Skeletal muscle cell (primary cell): ENCODE measurements at regions not wholly inside any gene's neighbourhood (a gene's known extent, or its start where the extent isn't known, plus 50 kb on each side); places are given as distances from the start of the nearest gene placed in this dataset.

ENCODE experiments used
- DNase-seq: peaks from one replicate; pipeline ENCODE4 v3.0.0-alpha.2; 2010; ENCODE audit warnings: low read depth
- H3K4me3 ChIP-seq: 2 replicates; pipeline ENCODE4 v1.5.1; 2011; ENCODE audit warnings: low read depth, mild to moderate bottlenecking, control low read depth, low read length, moderate library complexity

DNA sequence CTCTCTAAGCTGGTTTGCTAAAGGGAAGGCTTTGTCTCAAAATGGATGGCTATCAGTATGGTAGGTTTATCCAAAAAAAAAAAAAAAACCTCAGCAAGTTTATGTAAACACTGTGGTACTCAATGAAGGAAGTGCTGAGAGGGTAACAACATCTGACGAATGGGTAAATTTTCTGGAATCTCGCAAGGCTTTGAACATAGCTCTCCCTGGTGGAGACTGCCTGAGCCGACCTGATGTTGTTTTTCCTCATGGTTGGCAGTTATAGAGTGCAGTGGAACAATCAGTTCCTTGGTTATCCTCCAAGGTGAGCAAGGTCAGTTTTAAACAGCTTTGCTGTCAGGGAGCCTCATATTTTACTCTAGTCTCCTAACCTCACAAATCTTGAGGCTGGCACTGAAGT, 94.6 kb downstream of the ZPLD1 start:
- no peak for DNase-seq
- no peak overlapping the region for H3K4me3 ChIP-seq

DNA sequence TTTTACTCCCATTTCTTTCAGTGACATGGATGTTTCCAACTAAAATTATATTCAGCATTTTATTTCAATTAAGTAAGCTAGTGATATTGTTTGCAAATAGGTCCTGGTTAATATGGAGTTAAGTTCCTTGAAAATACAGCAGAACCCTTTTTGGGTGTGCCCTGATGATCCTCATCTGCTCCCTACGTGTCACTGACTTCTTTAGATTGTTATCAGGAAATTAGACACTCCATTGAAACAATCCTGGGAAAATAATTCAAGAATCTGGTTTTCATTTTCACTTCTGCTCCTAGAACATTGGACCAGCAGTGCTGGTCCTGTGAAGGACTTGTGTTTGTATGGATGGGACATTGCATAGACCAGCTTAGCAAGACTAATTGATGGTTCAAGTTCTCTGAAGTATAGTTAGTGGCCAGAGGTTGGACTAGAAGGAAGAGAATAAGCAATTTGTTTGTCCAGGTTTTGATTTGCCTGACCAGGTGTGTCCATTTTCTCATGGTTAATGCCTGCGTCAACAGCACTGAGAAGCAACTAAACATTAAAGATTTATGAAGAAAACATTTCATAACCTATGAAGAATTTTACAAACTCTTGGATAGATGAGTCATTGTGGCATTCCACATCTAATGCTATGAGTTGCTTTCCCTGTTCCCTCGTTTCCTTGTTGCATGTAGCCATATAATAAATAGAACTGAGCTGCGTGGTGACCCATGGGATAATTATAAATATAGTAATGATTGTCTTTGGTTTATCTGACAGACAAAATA, 95.8 kb downstream of the ZPLD1 start:
- no peak overlapping the region for H3K4me3 ChIP-seq
- no peak for DNase-seq

DNA sequence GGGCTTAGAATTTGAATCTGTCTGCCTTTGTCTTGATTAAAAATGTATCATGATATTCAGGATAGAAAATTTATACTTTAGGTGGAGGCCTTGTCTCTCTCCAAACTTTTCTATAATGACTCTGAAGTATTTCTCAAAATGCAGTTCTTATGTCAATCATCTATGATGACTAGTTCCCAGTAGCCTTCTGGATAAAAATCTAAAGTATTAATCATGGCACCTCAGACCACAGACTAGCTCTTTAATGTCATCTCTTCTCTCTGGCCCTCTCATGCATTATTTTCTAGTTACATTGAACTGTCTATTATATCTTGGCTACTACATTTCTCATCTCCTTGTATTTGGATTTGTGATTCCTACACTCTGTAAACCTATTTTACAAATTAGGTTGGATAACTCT, 96.9 kb downstream of the ZPLD1 start:
- H3K4me3 ChIP-seq: no peak overlapping the region
- no peak for DNase-seq

DNA sequence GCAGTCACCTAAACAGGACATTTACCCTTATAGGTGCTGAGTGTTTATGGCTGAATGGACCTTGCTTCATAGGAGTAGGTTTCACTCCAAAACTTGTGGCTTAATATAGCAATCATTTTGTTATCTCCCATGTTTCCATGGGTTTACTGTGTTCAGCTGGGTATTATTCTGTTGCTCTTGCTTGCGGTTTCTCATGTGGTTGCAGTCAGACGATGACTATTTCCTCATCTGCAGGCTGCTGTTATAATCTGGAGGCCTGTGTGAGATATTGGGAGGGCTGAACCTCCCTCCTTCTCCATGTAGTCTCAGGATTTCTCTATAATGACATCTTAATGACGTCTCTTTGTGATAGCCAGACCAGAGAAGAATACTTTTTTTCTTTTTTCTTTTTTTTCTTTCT, 98.1 kb downstream of the ZPLD1 start:
- H3K4me3 ChIP-seq: no peak overlapping the region
- DNase-seq: no peak

DNA sequence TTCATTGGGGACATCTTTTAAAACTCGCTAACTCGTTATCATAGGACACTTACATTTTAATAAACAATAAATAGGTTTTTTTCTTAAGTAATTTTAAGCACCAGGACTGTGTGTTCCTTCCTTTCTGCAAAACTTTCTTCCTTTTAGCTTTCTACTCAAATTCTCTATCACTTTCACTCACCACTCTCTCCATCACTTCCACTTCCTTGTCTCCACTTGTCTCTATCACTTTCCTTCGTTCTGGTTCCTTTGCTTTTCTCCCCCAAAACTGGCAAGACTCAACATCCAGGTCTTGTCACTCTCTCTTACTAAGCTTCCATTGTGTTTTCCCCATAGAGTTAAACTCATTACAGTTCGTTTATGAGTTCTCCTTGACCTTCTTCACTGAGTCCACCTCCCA, 99.0 kb downstream of the ZPLD1 start:
- H3K4me3 ChIP-seq: no peak overlapping the region
- DNase-seq: no peak

DNA sequence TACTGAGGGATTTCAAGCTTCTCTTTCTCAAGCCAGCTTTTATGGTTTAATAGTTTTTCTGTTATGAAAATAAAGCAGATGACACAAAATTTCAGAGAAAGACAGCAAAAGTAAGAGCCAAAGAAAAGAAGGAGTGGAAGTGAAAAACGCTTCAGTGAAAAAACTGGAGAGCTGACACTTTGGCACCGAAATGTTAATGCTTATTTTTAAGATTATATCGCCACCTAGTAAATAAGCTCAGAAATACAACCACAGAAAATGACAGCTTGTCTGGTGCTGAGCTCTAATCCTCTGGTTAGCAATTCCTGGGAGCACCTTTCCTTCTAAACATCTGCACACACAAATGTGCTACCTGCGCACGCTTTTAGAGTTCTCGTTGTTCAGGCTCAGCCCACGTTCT, 101.6 kb downstream of the ZPLD1 start:
- H3K4me3 ChIP-seq: no peak overlapping the region
- DNase-seq: no peak

DNA sequence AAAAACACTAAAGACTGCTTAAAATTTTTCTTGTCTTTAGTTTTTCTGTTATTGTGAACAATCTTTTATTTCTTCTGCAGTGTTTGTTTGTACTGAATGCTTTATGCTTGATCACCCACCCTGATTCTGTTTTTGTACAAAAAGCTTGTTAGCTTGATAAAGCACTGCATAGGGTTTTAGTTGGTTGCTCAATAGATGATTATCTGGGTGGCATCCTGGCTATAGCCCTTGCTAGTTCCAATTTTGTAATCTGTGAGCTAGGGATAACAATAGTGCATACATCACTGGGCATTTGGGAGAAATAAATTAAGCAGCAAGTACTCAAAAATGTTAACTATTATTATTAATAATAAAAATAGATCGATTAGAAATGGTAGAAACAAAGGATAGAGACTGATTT, 102.3 kb downstream of the ZPLD1 start:
- no peak overlapping the region for H3K4me3 ChIP-seq
- no peak for DNase-seq

DNA sequence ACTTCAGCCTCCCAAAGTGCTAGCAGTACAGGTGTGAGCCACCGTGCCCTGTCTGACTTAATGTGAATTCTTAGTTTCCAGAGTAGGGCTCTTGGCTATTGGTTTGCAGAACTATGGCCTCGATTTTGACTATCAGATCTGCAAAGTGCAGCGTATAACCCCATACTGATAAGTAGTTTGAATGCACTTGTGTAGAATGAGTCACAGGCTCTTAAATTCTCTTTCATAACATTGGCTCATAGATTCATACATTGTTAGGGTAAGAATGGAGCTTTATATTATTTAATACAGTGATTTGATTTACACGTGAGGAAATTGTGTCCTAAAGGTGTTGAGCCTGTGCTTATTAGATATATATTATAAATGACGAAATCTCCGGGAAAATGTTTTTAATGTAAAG, 109.9 kb downstream of the ZPLD1 start:
- no peak for DNase-seq

DNA sequence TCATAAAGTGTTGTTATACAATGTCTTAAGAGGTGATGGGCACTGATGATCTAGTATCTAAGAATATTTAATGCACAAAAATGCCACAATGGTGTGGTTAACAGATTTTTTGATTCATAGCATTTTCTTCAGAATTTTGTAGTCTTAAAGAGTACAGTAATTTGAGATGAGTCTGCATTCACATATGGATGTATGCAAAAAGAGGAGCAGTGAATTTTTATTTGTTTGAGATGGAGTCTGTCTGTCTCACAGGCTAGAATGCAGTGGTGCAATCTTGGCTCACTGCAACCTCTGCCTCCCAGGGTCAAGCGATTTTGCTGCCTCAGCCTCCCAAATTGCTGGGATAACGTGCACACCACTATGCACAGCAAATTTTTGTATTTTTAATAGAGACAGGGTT, 110.5 kb downstream of the ZPLD1 start:
- no peak overlapping the region for H3K4me3 ChIP-seq
- no peak for DNase-seq

More for the DNA sequence above, 109.9 kb downstream of the ZPLD1 start:
- no peak overlapping the region for H3K4me3 ChIP-seq

DNA sequence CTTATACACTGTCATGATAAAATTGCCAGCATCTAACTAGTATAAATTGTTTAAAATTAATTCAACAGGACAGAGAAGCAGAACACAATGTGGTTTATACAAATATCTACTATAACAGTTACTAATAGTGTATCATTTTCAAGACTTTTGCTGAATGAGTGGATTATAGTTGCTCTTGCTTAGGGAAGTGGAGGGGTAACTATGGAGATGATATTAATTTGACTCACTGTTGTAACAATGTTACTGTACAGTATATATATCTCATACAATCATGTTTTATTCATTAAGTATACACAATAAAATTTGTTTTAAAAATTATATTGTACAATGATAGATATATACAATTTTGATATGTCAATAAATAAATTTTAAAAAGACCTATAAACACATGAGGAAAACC, 119.1 kb downstream of the ZPLD1 start:
- no peak for DNase-seq
- H3K4me3 ChIP-seq: no peak overlapping the region

DNA sequence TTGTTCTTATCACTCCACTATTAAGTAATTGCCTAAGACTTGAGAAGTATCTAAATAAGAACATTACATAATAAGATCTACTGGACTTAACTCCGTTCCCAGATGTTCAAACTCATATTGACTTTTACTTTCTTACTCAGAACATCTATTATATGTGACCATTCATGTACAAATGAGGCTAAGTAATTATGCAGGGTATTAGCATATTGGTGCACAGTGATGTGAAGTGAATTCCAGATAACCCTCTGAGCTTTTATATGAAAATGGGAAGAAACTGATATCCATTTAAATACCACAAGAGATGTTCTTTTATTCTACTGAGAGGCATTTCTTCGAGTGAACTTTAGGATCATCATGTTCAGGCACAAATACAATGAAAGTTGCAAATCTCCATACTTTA, 135.7 kb downstream of the ZPLD1 start:
- no peak for DNase-seq
- no peak overlapping the region for H3K4me3 ChIP-seq

DNA sequence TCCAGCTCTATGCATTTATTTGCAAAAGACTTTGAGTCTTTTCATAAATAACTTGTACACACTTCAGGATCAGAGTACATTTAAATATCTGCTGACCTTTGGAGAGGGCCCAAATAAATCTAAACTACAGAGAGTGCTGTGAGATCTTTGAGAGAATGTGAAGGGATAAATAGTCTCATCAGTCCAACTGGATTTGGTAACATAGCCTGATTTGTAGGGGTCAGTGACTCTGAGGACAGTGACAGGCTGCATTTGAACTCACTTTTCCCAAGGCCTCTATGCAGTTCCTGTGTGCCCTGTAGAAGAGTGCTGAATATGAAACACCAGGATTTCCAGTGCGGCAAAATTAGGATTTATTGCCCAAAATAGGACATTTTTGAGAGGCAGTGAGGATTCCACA, 136.2 kb downstream of the ZPLD1 start:
- DNase-seq: no peak
- no peak overlapping the region for H3K4me3 ChIP-seq

DNA sequence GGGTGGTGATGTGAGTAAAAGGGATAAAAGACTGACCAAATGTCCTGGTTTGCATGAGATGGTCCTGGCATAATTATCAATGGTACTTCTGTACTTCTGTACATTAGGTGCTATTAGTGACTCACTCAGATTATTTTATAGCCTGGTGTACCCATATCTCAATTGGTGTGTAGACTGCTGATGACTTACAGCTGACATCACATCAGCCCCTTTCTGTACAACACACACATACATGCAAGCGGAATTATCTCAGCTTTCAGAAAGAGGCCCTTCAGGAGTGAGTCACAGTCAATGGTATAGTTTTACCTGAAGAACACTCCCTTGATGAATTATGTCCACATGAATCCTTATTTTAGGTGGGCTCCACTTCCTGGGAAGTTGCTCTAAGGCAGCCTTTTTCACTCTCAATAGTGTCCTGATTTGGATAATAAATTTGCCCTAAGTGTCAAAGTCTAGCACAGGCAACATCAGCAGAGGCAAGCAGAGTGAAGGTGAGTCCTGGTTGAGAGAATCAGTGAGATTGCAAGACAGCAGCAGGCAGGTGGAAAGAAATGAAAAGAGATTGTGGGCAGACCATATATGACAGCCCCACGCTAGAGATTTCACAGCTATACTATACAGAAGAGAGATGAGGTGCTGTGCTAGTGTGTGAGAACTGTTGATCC, 137.0 kb downstream of the ZPLD1 start:
- H3K4me3 ChIP-seq: no peak overlapping the region

DNA sequence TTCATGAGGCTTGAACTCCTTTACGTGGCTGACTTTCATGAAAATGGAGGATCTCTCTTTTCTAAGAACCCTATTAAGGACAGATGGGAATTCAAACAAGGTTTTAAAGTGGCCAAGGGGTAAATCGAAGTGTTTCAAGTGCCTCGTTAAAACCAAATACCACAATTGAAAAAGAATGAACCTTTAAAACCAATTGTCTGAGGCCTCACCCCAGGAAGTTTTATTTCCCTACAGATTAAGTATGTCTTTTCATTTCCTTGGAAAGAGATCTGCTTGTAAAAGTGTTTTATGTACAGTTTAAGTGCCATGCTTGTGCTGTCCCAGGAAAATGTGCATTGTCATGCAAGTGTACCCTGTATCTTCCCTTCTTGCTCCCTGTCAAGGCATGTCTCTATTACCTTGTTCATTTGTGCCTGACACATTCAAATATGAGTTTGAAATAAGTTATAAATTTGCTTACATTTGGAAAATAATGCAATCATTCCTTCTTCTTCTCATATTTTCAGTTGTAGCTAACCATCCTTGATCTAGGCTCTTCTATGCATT, 138.7 kb downstream of the ZPLD1 start:
- DNase-seq: no peak
- no peak overlapping the region for H3K4me3 ChIP-seq

More for the DNA sequence above, 137.0 kb downstream of the ZPLD1 start:
- DNase-seq: no peak

DNA sequence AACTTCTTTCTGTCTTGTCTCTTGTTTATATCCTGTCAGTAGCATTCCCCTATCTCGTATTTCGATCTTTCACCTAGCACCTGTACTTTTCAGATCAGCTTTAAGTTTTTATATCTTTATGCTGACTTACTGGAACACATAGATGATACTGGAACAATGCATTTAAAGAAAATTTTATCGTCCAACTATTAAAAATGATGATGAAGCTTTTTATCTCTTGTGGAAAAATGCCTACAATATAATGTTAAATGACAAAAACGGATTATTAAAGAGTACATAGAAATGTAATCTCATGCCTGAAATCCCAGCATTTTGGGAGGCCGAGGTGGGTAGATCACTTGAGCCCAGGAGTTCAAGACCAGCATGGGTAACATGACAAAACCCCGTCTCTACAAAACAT, 139.5 kb downstream of the ZPLD1 start:
- DNase-seq: no peak
- H3K4me3 ChIP-seq: no peak overlapping the region

DNA sequence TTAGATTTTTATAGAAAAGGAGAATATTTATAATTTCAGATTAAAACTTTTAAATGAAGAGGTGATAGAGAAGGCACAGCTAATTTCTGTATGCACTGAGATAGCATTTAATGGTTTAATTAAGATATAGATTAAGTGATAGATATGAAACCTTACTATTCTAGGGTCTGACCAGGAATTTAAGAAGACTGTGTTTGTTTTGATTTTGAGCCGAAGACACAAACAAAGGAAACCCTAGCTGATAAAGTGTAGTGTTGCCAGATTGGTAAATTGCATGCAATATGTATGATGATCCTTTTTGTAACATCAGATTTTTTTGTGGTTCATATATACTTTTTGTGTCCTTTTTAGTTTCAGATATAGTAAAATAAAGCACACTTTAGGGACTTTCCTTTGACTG, 141.8 kb downstream of the ZPLD1 start:
- no peak overlapping the region for H3K4me3 ChIP-seq

DNA sequence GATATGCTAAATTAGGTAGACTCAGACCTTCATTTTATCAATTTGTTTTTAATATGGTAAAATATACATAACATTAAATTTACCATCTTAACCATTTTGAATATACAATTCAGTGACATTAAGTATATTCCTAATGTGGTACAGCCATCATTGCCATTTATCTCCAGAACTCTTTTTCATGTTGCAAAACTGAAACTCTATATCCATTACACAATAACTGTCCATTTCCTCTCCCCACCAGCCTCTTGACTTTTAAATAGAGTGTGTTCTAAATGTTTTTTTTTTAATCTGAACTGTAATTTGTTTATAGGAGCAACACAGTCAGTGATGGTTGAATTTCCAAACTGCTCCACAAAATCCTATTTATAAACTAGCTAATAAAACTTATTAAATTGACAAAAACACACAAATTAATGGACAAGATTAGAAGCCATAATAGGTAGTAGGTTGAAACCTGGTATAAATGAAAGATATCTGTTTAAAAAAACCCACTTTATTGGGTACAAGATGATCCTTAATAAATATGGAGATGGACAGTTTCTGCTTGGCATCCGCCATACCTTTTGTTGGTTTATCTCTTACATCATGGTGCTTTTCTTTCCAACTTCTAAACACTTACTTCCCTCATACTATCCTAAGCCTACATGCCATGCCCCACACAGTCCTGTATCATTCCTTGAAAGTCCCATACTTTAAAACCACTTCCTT, 142.4 kb downstream of the ZPLD1 start:
- H3K4me3 ChIP-seq: no peak overlapping the region
- DNase-seq: no peak

More for the DNA sequence above, 141.8 kb downstream of the ZPLD1 start:
- no peak for DNase-seq

DNA sequence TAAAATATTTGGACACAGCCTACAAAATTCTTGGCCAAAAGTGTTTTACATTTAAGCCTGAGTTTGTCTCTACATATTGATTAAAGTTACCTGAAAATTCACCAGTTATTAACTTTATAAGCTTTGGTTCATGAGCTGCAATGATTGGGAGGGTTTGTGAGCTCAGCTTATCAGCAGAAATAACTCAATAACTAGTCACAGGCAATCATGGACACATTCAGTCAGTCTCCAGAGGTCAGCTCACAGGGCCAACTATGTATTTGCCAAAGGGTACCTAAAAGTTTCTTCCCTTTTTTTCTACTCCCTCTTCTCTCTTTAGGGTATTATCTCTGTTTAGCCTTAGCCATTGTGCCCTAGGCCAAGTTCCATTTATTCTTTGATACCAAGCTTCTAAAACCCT, 145.9 kb downstream of the ZPLD1 start:
- H3K4me3 ChIP-seq: no peak overlapping the region
- no peak for DNase-seq

DNA sequence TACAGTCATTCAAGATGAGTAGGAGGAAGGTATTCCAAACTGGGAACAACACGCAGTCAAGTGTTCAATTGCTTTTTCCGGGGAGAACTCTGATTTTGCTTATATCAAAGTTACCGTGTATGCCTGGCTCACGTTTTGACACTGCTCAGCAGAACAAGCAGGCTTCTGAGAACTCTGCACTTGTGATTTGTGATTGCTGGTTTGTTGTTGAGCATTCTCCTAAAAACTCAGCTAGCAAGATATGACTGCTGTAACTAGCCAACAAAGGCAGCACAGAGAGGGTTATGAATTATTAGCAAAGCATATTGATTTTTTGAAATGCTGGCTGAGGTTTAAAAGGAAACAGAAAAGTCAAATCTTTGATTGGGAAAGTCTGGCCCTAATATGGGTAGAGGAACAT, 151.7 kb downstream of the ZPLD1 start:
- no peak for DNase-seq
- H3K4me3 ChIP-seq: no peak overlapping the region

DNA sequence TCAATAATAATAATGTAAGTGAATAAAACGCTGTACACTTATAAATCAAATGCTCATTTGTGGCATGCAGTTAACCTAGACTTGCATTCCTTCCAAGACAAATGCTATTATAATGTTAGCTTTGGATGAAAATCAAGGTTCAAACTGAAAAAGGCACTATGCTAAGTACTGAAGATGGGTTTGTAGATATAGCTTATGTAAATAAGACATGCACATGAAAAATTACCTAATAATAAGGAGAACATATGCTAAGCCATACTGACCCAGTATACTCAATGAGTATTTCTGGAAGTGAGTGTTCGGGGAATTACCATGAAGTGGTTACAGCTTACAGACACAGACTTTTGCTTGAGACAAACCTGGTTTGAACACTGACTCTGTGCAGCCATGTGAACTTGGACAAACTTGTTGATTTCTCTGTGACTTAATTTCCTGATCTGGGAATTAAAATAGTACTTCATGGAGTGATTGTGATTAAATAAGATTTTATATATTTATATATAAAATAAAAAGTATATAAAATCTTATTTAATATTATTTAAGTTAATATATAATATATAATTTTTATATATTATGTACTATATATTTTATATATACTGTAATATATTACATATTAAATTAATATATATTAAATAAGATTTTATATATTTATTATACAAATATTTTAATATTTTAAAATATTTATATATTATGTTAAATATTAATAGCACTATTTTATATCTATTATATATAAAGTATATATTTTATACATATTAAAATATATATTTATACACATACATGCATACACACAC, 159.2 kb downstream of the ZPLD1 start:
- no peak for DNase-seq
- no peak overlapping the region for H3K4me3 ChIP-seq
